ENCODE measurements at regions not wholly inside any gene's neighbourhood (a gene's known extent, or its start where the extent isn't known, plus 50 kb on each side); places are given as distances from the start of the nearest gene placed in this dataset.

DNA sequence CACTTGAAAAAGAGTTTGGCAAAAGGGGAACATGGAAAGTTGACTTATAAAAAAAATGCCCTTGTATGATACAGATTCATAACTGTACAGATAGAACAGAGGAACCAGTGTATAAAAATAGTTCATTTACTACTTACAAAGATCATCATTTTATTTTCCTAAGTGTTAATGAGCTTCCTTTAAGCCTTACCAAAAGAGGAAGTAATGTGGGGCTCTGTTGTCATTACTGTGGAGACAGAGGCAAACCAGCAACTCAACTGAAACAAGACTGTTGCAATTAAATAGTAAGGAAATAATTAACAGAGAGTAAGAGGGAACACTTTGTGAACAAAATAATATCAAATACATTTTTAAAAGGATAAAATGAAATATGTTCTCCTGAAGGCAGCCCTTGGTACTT lies 526.2 kb upstream of the ADARB2 start:
- TF ChIP-seq POLR2A (IDR thresholded peaks at IDR 0.05; ENCODE audit: low read depth, low read length) (no peak), POLR2AphosphoS5 (IDR thresholded peaks at IDR 0.05; ENCODE audit: low read depth, low read length) (no peak)

All from GM12892 (cell line).